ENCODE measurements at regions not wholly inside any gene's neighbourhood (a gene's known extent, or its start where the extent isn't known, plus 50 kb on each side); places are given as distances from the start of the nearest gene placed in this dataset.
A peak's percentile ranks its signal among the peaks of the same experiment; 100 is the strongest.
"Not testable (repeated sequence)": the region's sequence is repeated elsewhere in the genome, so short reads cannot be mapped to it uniquely, and the experiment has no call there.

DNA sequence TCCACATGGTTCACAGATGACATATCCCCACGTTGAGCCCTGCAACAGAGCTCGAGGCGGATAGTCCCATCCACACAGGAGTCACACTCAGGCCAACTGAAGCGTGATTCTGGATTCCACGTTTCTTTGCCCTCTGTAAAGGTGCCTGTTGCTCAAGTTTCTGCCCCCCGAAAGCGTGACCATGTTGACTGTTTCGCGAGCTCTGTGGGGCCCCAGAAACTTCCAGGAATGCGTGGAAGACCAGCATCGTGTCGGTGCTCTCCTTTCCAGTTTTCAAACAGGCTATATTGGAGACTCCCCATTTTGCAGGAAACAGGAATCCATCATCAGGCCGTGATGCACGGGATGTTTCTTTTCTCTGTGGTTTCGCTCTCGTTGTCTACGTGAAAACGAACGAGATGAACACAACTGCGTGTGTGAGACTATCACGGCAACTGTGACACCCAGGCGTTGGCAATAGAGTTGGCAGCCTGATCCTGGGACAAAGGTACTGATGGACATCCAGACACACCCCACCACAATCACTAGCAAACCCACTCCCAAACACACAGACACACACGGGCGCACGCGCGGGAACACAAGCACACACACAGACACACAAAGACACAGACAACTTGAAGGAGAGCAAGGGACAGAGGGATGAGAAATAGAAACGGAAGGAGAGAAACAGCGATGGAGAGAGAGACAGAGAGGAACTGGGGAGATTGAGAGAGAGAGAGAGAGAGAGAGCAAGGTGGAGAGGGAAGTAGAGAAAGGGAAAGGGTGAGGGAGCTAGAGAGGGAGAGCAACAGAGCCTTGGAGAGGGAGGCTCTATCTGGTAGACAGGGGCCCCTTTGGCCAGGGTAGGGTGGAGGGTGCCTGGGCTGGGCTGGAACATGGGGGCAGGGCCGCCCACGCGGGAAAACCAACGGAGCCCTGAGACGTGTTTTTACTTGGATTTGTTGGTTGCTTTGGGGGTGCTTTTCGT is 1609.3 kb downstream of the SPATA31A7 start:
- peak; percentile 35 for DNase-seq (ENCODE audit: low read depth)

- not testable (repeated sequence) for DNase-seq (ENCODE audit: low read depth)
These were observed 1610.1 kb downstream of the SPATA31A7 start for GRCh38 chr9:62799851-62800371.

GRCh38 chr9:62800451-62801371 is 1610.9 kb downstream of the SPATA31A7 start:
- not testable (repeated sequence) for DNase-seq (ENCODE audit: low read depth)

DNA sequence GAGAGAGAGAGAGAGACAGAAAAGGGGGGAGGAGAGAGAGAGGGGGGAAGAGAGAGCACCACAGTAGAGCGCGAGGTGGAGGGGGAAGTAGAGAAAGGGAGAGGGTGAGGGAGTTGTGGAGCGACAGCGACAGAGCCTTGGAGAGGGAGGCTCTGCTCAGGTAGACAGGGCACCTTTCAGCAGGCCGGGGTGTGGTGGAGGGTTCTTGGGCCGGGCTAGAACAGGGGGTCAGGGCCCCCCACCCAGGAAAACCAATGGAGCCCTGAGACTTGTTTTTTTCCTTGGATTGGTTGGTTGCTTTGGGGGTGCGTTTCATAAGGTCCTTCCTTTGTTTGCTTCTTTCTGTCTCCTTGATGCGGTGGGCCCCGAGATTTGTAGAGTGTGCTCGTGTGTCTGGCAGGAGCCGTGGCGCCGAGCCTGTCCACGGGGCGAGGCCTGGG is 1611.6 kb downstream of the SPATA31A7 start:
- not testable (repeated sequence) for DNase-seq (ENCODE audit: low read depth)

DNA sequence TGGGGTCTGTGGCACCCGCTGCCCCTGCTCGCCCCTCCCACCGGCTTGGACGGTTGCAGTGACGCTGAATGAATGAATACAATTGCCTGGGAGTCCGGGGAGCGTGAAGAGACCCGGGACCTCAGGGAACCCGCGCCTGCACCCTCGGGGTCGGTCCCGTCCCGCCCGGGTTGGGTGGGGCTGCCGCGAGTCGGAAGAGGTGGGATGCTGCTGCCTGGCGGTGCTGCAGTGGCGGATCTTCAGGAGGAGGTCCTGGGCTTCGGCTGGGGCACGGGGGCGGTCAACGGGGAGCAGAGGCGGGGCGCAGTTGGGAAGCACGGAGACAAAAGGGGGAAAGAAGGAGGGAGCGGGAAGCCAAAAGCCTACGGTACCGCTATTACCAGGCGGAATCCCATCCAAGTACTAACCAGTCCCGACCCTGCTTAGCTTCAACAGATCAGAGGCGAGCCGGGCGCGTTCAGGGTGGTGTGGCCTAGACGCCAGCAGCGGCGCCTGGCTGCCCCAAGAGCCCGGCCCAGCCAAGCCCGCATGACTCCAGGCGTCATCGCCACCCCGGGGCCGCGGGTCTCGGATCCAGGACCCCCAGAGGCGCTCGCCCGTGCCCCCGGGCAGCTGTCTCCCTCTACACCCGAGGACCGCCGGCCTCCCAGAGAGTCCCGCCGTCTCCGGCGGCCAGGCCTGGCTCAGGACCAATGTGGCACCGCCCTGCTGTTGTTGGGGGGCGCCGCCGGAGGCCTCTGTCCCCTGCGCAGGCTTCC is 1612.3 kb downstream of the SPATA31A7 start:
- peak; percentile 90 for DNase-seq (ENCODE audit: low read depth)

GRCh38 chr9:62802719-62803079 is 1612.9 kb downstream of the SPATA31A7 start:
- DNase-seq (ENCODE audit: low read depth) = not testable (repeated sequence)

DNA sequence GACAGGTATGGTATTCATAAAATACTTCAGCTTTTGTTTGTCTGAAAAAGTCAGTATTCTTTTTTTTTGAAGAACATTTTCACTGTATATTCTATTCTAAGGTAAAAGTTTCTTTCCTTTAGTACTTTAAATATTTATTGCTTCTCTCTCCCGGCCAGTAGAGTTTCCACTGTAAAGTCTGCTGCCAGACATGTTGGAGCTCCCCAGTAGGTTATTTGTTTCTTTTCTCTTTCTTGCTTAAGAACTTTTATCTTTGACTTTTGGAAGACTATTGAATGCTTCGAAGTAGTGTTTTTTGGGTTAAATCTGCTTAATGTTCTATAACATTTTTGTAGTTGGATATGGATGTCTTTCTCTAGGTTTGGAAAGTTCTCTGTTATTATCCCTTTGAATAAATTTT is 1613.3 kb downstream of the SPATA31A7 start:
- DNase-seq (ENCODE audit: low read depth) = not testable (repeated sequence)

DNA sequence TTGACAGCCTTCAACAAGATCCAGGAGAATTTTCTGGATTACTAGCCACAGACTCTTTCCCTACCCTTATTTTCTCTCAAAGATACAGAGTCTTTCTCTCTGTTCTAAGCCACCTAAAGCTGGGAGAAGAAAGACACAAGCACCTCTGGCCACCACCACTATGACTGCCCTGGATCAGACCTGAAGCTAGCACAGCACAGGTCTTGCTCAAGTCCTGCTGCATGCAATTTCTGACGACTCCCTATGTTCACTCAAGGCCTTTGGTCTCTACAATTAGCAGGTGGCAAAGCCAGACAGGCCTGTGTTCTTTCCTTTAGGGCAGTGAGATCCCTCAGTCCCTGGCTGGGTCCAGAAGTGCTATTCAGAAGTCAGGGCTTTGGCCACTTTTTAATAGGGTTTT is 1614.5 kb downstream of the SPATA31A7 start:
- not testable (repeated sequence) for DNase-seq (ENCODE audit: low read depth)

DNA sequence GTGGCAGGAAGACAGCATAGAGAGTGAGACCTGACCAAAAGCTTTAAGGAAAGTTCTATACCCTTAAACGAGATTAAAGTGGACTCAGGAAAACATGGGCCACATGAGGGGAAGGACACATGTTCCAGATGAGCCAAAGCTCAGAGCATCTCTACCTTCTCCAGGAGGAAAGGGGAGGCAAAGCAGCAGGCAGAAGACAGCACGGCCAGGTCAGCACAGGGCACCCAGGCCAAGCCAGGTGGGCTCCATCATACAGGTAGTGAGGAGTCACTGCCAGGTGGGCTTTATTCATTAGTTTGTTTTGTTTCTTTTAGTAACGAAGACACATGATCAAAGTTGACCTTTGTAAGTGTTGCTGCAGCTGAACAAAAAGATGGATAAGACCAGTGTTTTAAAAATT is 1617.6 kb downstream of the SPATA31A7 start:
- DNase-seq (ENCODE audit: low read depth) = not testable (repeated sequence)

GRCh38 chr9:62808081-62808480 is 1618.2 kb downstream of the SPATA31A7 start:
- DNase-seq (ENCODE audit: low read depth) = not testable (repeated sequence)

DNA sequence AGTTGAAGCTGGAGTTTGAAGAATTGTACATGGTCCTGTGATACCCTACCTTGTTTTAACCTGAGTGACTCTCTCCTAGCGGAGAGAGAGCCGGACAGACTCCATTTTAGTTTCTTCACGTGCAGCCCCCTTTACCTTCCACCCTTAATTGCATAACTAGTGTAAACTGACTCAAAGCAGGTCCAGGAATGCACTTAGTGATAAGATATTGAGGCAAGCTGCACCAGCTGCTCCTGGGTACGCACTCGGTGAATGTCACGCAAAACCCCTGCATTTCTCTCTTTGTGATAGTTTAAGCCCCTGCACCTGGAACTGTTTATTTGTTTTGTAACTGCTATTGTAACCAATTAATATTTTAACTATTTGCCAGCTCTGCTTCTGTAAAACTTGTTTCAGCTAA is 1620.5 kb downstream of the SPATA31A7 start:
- DNase-seq (ENCODE audit: low read depth) = not testable (repeated sequence)

GRCh38 chr9:62810811-62811315 is 1621.0 kb downstream of the SPATA31A7 start:
- DNase-seq (ENCODE audit: low read depth) = not testable (repeated sequence)

- DNase-seq (ENCODE audit: low read depth) = not testable (repeated sequence)
These were observed 1625.6 kb downstream of the SPATA31A7 start for GRCh38 chr9:62815436-62815835.

GRCh38 chr9:62816331-62816730 is 1626.5 kb downstream of the SPATA31A7 start:
- not testable (repeated sequence) for DNase-seq (ENCODE audit: low read depth)

DNA sequence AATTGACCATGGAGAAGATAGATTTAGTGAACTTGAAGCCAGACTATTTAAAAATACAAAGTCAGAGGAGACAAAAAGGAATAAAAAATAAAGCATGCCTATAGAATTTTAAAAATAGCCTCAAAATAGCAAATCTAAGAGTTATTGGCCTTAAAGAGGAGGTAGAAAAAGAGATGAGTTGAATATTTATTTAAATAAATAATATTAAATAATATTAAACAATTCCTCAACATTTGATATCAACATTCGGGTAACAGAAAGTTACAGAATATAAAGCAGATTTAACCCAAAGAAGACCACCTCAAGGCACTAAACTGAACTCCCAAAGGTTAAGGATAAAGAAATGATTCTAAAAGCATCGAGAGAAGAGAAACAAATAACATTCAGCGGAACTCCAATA is 1627.4 kb downstream of the SPATA31A7 start:
- not testable (repeated sequence) for DNase-seq (ENCODE audit: low read depth)

DNA sequence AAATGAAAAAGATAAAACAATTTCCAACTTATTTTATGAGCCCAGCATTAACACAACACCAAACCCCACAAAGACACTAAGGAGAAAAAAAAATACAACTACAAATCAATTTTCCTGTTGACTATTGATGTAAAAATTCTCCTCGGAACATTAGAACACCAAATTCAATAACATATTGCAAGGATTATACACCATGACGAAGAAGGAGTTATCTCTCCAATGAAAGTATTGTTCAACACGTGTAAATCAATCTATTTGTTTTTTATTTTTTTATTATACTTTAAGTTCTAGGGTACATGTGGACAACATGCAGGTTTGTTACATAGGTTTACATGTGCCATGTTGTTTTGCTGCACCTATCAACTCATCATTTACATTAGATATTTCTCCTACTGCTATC is 1632.3 kb downstream of the SPATA31A7 start:
- not testable (repeated sequence) for DNase-seq (ENCODE audit: low read depth)

GRCh38 chr9:62827957-62828907 is 1638.4 kb downstream of the SPATA31A7 start:
- DNase-seq (ENCODE audit: low read depth) = not testable (repeated sequence)

GRCh38 chr9:62830829-62831459 is 1641.1 kb downstream of the SPATA31A7 start:
- not testable (repeated sequence) for DNase-seq (ENCODE audit: low read depth)
